Sigmoid colon (tissue), 4 donors: ENCODE measurements at regions not wholly inside any gene's neighbourhood (a gene's known extent, or its start where the extent isn't known, plus 50 kb on each side); places are given as distances from the start of the nearest gene placed in this dataset.

Experiments used
- EP300 ChIP-seq, 4 donors: sonication (generic); formaldehyde crosslinking; IDR thresholded peaks; one replicate each; pipeline ENCODE4 v1.6.1; 2017; ENCODE audit warnings: antibody characterized with exemption in 4 of 4
- POLR2A ChIP-seq, 2 donors: fragments of 450-650 bp; IDR thresholded peaks; one replicate each; pipeline ENCODE4 v1.6.1; 2016; ENCODE audit warnings: antibody characterized with exemption in 2 of 2, mild to moderate bottlenecking in 2 of 2, moderate library complexity in 2 of 2
- TF ChIP-seq, protein P1 (sequence below), 4 experiments: fragments of 450-650 bp in 3 of 4; fragments of 200-600 bp in 1 of 4; IDR thresholded peaks; one replicate each; pipeline ENCODE4 v1.5.1; 2016 to 2019; ENCODE audit warnings: antibody characterized with exemption in 4 of 4, mild to moderate bottlenecking in 3 of 4, moderate library complexity in 2 of 4

DNA sequence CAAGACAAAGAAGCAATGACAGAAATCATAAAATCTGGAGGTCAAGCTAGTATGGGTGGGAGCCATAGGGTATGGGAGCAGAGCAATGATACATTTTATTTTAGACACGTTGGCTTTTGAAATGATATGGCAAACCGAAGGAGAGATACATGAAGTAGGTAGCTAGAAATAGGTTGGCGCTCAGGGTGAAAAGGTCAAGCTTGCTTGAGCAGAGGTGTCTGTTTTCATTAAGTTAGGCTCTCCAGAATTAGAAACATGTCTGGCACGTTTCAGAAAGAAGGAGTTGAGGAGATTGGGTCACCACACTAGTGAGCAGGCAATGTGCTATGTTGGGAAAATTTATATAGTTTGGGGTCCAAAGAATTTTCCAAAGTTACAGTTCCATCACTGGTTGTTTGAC, 151.4 kb downstream of the AMY1C start:
- TF ChIP-seq POLR2A (IDR thresholded peaks at IDR 0.05) (no peak), EP300 (IDR thresholded peaks at IDR 0.05) (no peak)
- TF ChIP-seq, protein P1, sequence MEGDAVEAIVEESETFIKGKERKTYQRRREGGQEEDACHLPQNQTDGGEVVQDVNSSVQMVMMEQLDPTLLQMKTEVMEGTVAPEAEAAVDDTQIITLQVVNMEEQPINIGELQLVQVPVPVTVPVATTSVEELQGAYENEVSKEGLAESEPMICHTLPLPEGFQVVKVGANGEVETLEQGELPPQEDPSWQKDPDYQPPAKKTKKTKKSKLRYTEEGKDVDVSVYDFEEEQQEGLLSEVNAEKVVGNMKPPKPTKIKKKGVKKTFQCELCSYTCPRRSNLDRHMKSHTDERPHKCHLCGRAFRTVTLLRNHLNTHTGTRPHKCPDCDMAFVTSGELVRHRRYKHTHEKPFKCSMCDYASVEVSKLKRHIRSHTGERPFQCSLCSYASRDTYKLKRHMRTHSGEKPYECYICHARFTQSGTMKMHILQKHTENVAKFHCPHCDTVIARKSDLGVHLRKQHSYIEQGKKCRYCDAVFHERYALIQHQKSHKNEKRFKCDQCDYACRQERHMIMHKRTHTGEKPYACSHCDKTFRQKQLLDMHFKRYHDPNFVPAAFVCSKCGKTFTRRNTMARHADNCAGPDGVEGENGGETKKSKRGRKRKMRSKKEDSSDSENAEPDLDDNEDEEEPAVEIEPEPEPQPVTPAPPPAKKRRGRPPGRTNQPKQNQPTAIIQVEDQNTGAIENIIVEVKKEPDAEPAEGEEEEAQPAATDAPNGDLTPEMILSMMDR (IDR thresholded peaks at IDR 0.05): no peak
